Pancreas (tissue), 10 donors: ENCODE measurements at regions not wholly inside any gene's neighbourhood (a gene's known extent, or its start where the extent isn't known, plus 50 kb on each side); places are given as distances from the start of the nearest gene placed in this dataset.

ENCODE experiments used
- ATAC-seq, 4 donors: fragments of 200-7000 bp; cut with Tn5 transposase; one replicate each; pipeline versions ENCODE4 v1.8.0 to v1.9.1; 2020; ENCODE audit warnings: mild to moderate bottlenecking in 4 of 4, moderate library complexity in 4 of 4
- DNase-seq, 6 donors: peaks; one replicate each; pipeline ENCODE4 v3.0.0-alpha.2; 2020
- FAIRE-seq: peaks from 2 replicates; lab custom pipeline; 2012; peaks lifted over from hg19 to GRCh38; lab: Jason Lieb, UNC
- H3K27ac ChIP-seq, 4 donors: fragments of 200-600 bp; sonication (generic); 1 replicate in 3 of 4; 2 replicates in 1 of 4; pipeline versions ENCODE4 v1.5.0 to v1.8.0; 2020
- H3K27me3 ChIP-seq, 4 donors: fragments of 200-600 bp; one replicate each; pipeline ENCODE4 v1.8.0; 2021
- H3K36me3 ChIP-seq, 3 donors: fragments of 200-600 bp; sonication (generic) in 1 of 3; one replicate each; pipeline versions ENCODE4 v1.5.0 to v1.8.0; 2020 to 2021
- H3K4me1 ChIP-seq, 3 donors: fragments of 200-600 bp; one replicate each; pipeline ENCODE4 v1.8.0; 2021
- H3K4me3 ChIP-seq, 4 donors: fragments of 200-600 bp; sonication (generic) in 2 of 4; one replicate each; pipeline versions ENCODE4 v1.5.0 to v1.8.0; 2020 to 2021
- H3K9me3 ChIP-seq, 4 donors: fragments of 200-600 bp; one replicate each; pipeline ENCODE4 v1.8.0; 2021
- CTCF ChIP-seq, 4 donors: fragments of 200-600 bp; sonication (generic) in 3 of 4; IDR thresholded peaks; one replicate each; pipeline versions ENCODE4 v1.5.0 to v1.8.0; 2021; ENCODE audit warnings: antibody characterized with exemption in 4 of 4
- WGBS, 2 donors: extraction: QIAGEN DNeasy Blood & Tissue Kit; methylation state at CpG; one replicate each; pipeline ENCODE4 v1.1.7; 2013; 5-methylcytosine and 5-hydroxymethylcytosine counted together
- intact Hi-C, 3 donors: fragments of 100-400 bp; cut with DNase I; formaldehyde crosslinking; loops; one replicate each; pipeline versions ENCODE4 v1.11.1 to v1.14.2; 2022
- donor health status: healthy with polysubstance abuse.
- donor health status: DM: no; HTN: no; CAD: no; lungs with moderate emphysema.
- donor health status: DM: no; HTN: no; CAD: no.
- donor health status: control.
- donor health status: control.
- donor health status: Bipolar disorder and iron deficiency.
- donor health status: DM: yes; HTN: yes; CAD: no.
- donor health status: DM: no; HTN: no; CAD: no.
- donor health status: DM: no; HTN: no; CAD: no.
- donor health status: DM: yes; HTN: yes; CAD: no.

DNA sequence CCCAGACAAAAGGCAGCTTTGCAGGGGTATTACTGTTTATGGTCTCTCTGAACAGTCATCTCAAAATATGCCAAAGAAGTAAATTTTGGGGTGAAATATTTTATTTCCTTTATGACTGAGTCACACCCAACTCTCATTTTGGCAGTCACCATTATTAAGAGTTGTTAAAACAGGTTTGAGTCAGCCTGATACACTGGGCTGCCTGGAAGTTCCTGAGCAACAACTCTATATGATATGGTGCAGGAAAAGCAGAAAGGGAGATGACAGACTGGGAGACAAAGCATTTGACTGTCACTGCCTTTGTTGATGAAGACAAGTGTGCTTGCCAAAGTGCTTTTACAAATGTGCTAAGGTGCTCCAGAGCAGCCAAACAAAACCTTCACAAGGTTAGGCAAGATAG is 1263.5 kb downstream of the PCDH7 start:
- intact Hi-C loops: no loop called here
- DNase-seq (no peak), FAIRE-seq (no peak), ATAC-seq (no peak)
- Histone ChIP-seq H3K27ac (no peak overlapping the region), H3K36me3 (no peaks in the 10 kb centered on the region), H3K4me1 (no peaks in the 10 kb centered on the region), H3K27me3 (no peaks in the 10 kb centered on the region), H3K9me3 (no peaks in the 10 kb centered on the region), H3K4me3 (no peak overlapping the region)
- no peak for TF ChIP-seq CTCF (IDR thresholded peaks at IDR 0.05)

- WGBS, 2 donors: 54 to 55% methylated on average over 2 of the region's 2 CpGs
- no peak for TF ChIP-seq CTCF (IDR thresholded peaks at IDR 0.05)
- H3K4me1 ChIP-seq: no peaks in the 10 kb centered on the region
- DNase-seq: no peak
- intact Hi-C loops: no loop called here
- no peak for ATAC-seq
- no peak overlapping the region for H3K4me3 ChIP-seq
- no peaks in the 10 kb centered on the region for H3K9me3 ChIP-seq
- H3K36me3 ChIP-seq: no peaks in the 10 kb centered on the region
- H3K27me3 ChIP-seq: no peaks in the 10 kb centered on the region
- H3K27ac ChIP-seq: no peak overlapping the region
- FAIRE-seq: no peak
These were observed 1264.7 kb downstream of the PCDH7 start for GRCh38 chr4:31984872-31985271.

DNA sequence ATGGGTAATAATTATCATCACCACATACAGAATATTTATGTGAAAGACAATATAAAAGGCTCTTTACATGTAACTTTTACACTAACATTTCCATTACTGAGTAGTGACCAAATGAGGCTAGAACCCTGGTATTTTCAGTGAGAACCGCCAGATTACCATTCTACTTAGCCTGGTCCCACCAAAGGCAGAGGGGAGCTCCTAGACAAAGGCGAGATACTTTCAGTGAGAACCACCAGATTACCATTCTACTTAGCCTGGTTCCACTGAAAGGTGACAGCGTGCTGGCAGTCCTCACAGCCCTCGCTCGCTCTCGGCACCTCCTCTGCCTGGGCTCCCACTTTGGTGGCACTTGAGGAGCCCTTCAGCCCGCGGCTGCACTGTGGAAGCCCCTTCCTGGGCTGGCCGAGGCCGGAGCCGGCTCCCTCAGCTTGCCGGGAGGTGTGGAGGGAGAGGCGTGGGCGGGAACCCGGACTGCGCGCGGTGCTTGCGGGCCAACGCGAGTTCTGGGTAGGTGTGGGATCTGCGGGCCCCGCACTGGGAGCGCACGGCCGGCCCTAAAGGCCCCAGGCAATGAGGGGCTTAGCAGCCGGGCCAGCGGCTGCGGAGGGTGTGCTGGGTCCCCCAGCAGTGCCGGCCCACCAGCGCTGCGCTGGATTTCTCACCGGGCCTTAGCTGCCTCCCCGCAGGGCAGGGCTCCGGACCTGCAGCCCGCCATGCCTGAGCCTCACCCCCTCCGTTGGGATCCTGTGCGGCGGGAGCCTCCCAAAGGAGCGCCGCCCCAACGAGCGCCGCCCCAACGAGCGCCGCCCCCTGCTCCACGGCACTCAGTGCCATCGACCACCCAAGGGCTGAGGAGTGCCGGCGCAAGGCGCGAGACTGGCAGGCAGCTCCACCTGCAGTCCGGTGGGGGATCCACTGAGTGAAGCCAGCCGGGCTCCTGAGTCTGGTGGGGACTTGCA is 1276.1 kb downstream of the PCDH7 start:
- Histone ChIP-seq H3K9me3 (no peaks in the 10 kb centered on the region), H3K4me3 (no peak overlapping the region), H3K27me3 (no peaks in the 10 kb centered on the region), H3K27ac (no peak overlapping the region), H3K4me1 (no peaks in the 10 kb centered on the region), H3K36me3 (no peaks in the 10 kb centered on the region)
- 85 to 92% methylated on average over 51 to 55 of the region's 55 CpGs for WGBS, 2 donors
- peak in 1 of 4 donors; percentile 40 for ATAC-seq
- intact Hi-C loops: no loop called here
- FAIRE-seq: no peak
- no peak for TF ChIP-seq CTCF (IDR thresholded peaks at IDR 0.05)
- DNase-seq: peak in 4 of 6 donors; percentile 8 to 64 (median 32)

GRCh38 chr4:31998807-31999206 is 1278.6 kb downstream of the PCDH7 start:
- no peak for FAIRE-seq
- intact Hi-C loops: no loop called here
- Histone ChIP-seq H3K4me3 (no peak overlapping the region), H3K9me3 (no peaks in the 10 kb centered on the region), H3K36me3 (no peaks in the 10 kb centered on the region), H3K27me3 (no peaks in the 10 kb centered on the region), H3K4me1 (no peaks in the 10 kb centered on the region), H3K27ac (no peak overlapping the region)
- no peak for DNase-seq
- no peak for TF ChIP-seq CTCF (IDR thresholded peaks at IDR 0.05)
- WGBS, 2 donors: 53 to 66% methylated on average over 2 of the region's 2 CpGs
- no peak for ATAC-seq

DNA sequence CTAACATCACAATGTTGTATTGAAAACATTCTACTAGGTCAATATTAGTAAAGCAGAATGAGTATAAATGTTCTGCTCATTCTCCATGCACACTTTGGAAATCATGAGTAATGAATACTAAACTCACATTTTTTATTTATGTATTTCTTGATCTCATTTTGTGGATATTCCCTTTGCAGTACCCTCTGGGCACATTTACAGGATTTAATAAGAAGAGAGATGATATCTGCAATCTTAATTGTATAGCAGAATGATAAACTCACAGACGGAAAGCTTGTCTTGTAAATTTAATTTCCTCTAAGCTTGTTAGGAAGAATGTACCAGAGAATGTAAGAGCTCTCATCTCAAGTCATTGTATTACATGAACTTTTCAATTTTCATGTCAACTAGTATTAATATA is 1279.7 kb downstream of the PCDH7 start:
- no peaks in the 10 kb centered on the region for H3K36me3 ChIP-seq
- FAIRE-seq: no peak
- ATAC-seq: no peak
- TF ChIP-seq CTCF (IDR thresholded peaks at IDR 0.05): no peak
- H3K9me3 ChIP-seq: no peaks in the 10 kb centered on the region
- DNase-seq: no peak
- H3K4me1 ChIP-seq: no peaks in the 10 kb centered on the region
- no peak overlapping the region for H3K27ac ChIP-seq
- no peaks in the 10 kb centered on the region for H3K27me3 ChIP-seq
- no peak overlapping the region for H3K4me3 ChIP-seq
- intact Hi-C loops: no loop called here
- 57 to 63% methylated on average over 1 of the region's 1 CpG for WGBS, 2 donors
